ENCODE measurements at regions not wholly inside any gene's neighbourhood (a gene's known extent, or its start where the extent isn't known, plus 50 kb on each side); places are given as distances from the start of the nearest gene placed in this dataset.

- in situ Hi-C loops (cut with MboI; ENCODE audit: low sequenced_read_pairs) (no loop called here), dilution Hi-C loops (cut with HindIII; ENCODE audit: low sequenced_read_pairs, unreplicated experiment) (no loop called here), intact Hi-C loops (cut with micrococcal nuclease) (no loop called here)
- H2BK15ac ChIP-seq (ENCODE audit: low read depth, low read length) = no peak overlapping the region
- TF ChIP-seq RAD21 (IDR thresholded peaks at IDR 0.05; ENCODE audit: low read length) (no peak), NFE2L2 (IDR thresholded peaks at IDR 0.05; ENCODE audit: low read depth, low read length) (no peak), FOS (IDR thresholded peaks at IDR 0.05; ENCODE audit: low read depth, low read length) (no peak), MXI1 (IDR thresholded peaks at IDR 0.05; ENCODE audit: borderline replicate concordance, low read depth, low read length) (no peak), POLR2A (IDR thresholded peaks at IDR 0.05; ENCODE audit: low read depth, low read length) (no peak), RFX5 (IDR thresholded peaks at IDR 0.05; ENCODE audit: low read depth, low read length) (no peak), ELK1 (IDR thresholded peaks at IDR 0.05; ENCODE audit: borderline replicate concordance, low read depth, low read length) (no peak)
- no peak overlapping the region for H3K9ac ChIP-seq (ENCODE audit: low read depth, low read length)
- ChIA-PET POLR2A (ENCODE audit: unreplicated experiment) (no interaction called here), CTCF (interaction anchor here (0.6 kb wide), 1 partner anchor 21 kb away, joined by 3 read pairs; no protein-coding TSS in a partner anchor)
- no peak overlapping the region for H2BK120ac ChIP-seq (ENCODE audit: low read depth, low read length)
- no peaks in the 10 kb centered on the region for H3K79me1 ChIP-seq (ENCODE audit: low read depth in 1 of 2, low read length in 2 of 2)
- H2AK5ac ChIP-seq (ENCODE audit: low read depth, low read length) = no peak overlapping the region
- H3K14ac ChIP-seq (replicated peaks; ENCODE audit: low read depth, low read length) = no peak overlapping the region
- H4K91ac ChIP-seq (ENCODE audit: insufficient read depth, low read depth, low read length) = no peak overlapping the region
- no peak overlapping the region for H3K27ac ChIP-seq (ENCODE audit: insufficient read depth, low read length)
- H2BK5ac ChIP-seq (ENCODE audit: low read depth, low read length, poor library complexity, severe bottlenecking) = no peak overlapping the region
- no peak overlapping the region for H4K5ac ChIP-seq (ENCODE audit: low read depth, low read length)
- no peak overlapping the region for H3K18ac ChIP-seq (ENCODE audit: low read depth, low read length)
- no peak overlapping the region for H2AK9ac ChIP-seq (replicated peaks; ENCODE audit: low read depth, low read length, poor library complexity)
- peaks cover 52% of the 10 kb centered on the region for H3K9me3 ChIP-seq (ENCODE audit: control insufficient read depth, insufficient read depth, low read length)
- 86% methylated on average over 7 of the region's 12 CpGs; no CpG with 5 or more reads in 1 of the 2 experiments for WGBS, 2 experiments (ENCODE audit: extremely low coverage in 2 of 2, insufficient read length in 1 of 2)
- H3K4me1 ChIP-seq (ENCODE audit: control insufficient read depth, insufficient read depth, low read length) = no peaks in the 10 kb centered on the region
- H3K56ac ChIP-seq (ENCODE audit: extremely low read depth, insufficient read depth, low read length) = no peak overlapping the region
- no peak overlapping the region for H2AFZ ChIP-seq (replicated peaks; ENCODE audit: low read length, poor library complexity)
- H3K4ac ChIP-seq (ENCODE audit: low read depth, low read length) = no peak overlapping the region
- no peaks in the 10 kb centered on the region for H3K9me1 ChIP-seq (ENCODE audit: insufficient read depth, low read length)
- no peak overlapping the region for H2BK20ac ChIP-seq (ENCODE audit: low read depth, low read length)
- DNase-seq (no peak), ATAC-seq (ENCODE audit: low read depth) (no peak)
- no peaks in the 10 kb centered on the region for H3K36me3 ChIP-seq (ENCODE audit: control insufficient read depth, insufficient read depth, low read length)
- H4K8ac ChIP-seq (ENCODE audit: low read depth in 2 of 2, low read length in 2 of 2) = no peak overlapping the region
- no peak overlapping the region for H3K4me2 ChIP-seq (ENCODE audit: low read depth, low read length)
- no peak overlapping the region for H3K4me3 ChIP-seq (ENCODE audit: insufficient read depth, low read depth, low read length)
- no peak overlapping the region for H3K23ac ChIP-seq (ENCODE audit: low read depth, low read length)
- BruUV-seq (replicated peaks) = no TSS peak
- H4K20me1 ChIP-seq (ENCODE audit: insufficient read depth, low read length) = no peaks in the 10 kb centered on the region
- no peaks in the 10 kb centered on the region for H3K27me3 ChIP-seq (ENCODE audit: control insufficient read depth, insufficient read depth, low read length)
These were observed 150.9 kb upstream of the C1orf174 start for GRCh38 chr1:4050998-4051397.
